ENCODE measurements at regions not wholly inside any gene's neighbourhood (a gene's known extent, or its start where the extent isn't known, plus 50 kb on each side); places are given as distances from the start of the nearest gene placed in this dataset.

GRCh38 chr4:123606336-123606735 lies 209.7 kb downstream of the SPRY1 start:
- TF ChIP-seq POLR2A (IDR thresholded peaks at IDR 0.05; ENCODE audit: low read depth, low read length): no peak
- TF ChIP-seq POLR2AphosphoS5 (IDR thresholded peaks at IDR 0.05; ENCODE audit: low read depth, low read length): no peak
- TF ChIP-seq TAF1 (IDR thresholded peaks at IDR 0.05; ENCODE audit: borderline replicate concordance, low read depth, low read length): no peak

All from GM12892 (cell line).